ENCODE measurements at regions not wholly inside any gene's neighbourhood (a gene's known extent, or its start where the extent isn't known, plus 50 kb on each side); places are given as distances from the start of the nearest gene placed in this dataset.

- Mint-ChIP-seq H3K36me3 (no peaks in the 10 kb centered on the region), H3K27ac (no peak overlapping the region), H3K4me3 (no peak overlapping the region), H3K9me3 (peaks cover 0 to 7% (median 0%) of the 10 kb centered on the region in 7 donors), H3K27me3 (ENCODE audit: low read depth in 3 of 3) (no peaks in the 10 kb centered on the region), H3K4me1 (no peaks in the 10 kb centered on the region)
- H3K4me3 ChIP-seq (replicated peaks in 1 of 3; ENCODE audit: low read depth in 2 of 3, low read length in 3 of 3) = no peak overlapping the region
- H3K9me3 ChIP-seq (replicated peaks in 1 of 2; ENCODE audit: control insufficient read depth in 1 of 2, insufficient read depth in 1 of 2, low read length in 2 of 2) = no peaks in the 10 kb centered on the region
- H3K4me1 ChIP-seq (ENCODE audit: control insufficient read depth in 1 of 2, insufficient read depth in 2 of 2, low read length in 2 of 2) = no peaks in the 10 kb centered on the region
- H3K9ac ChIP-seq (ENCODE audit: insufficient read depth, low read length, poor library complexity, severe bottlenecking) = no peak overlapping the region
- no peaks in the 10 kb centered on the region for H4K20me1 ChIP-seq (ENCODE audit: insufficient read depth, low read length)
- no peak for DNase-seq
- no peak overlapping the region for H3K4me2 ChIP-seq (replicated peaks; ENCODE audit: extremely low read depth, low read length, poor library complexity, severe bottlenecking)
- TF ChIP-seq CTCF (IDR thresholded peaks at IDR 0.05) = no peak
- no peak overlapping the region for H3K27ac ChIP-seq (ENCODE audit: low read depth in 1 of 2, low read length in 2 of 2)
- no peaks in the 10 kb centered on the region for H3K27me3 ChIP-seq (ENCODE audit: control insufficient read depth in 2 of 2, insufficient read depth in 2 of 2, low read length in 2 of 2)
- no peaks in the 10 kb centered on the region for H3K36me3 ChIP-seq (replicated peaks in 1 of 2; ENCODE audit: control insufficient read depth in 1 of 2, insufficient read depth in 2 of 2, low read length in 2 of 2)
- no peaks in the 10 kb centered on the region for H3K79me2 ChIP-seq (ENCODE audit: insufficient read depth, low read length)
- H2AFZ ChIP-seq (ENCODE audit: insufficient read depth, low read depth, low read length, poor library complexity, severe bottlenecking) = no peak overlapping the region
- intact Hi-C loops (cut with micrococcal nuclease) = no loop called here
Observed at GRCh38 chrX:122248681-122249080, 935.4 kb upstream of the GRIA3 start.

- WGBS (ENCODE audit: insufficient coverage) = no CpG with 5 or more reads among the region's 5 CpGs
- Histone ChIP-seq H3K36me3 (replicated peaks in 1 of 2; ENCODE audit: control insufficient read depth in 1 of 2, insufficient read depth in 2 of 2, low read length in 2 of 2) (no peaks in the 10 kb centered on the region), H3K27me3 (ENCODE audit: control insufficient read depth in 2 of 2, insufficient read depth in 2 of 2, low read length in 2 of 2) (no peaks in the 10 kb centered on the region), H3K27ac (ENCODE audit: low read depth in 1 of 2, low read length in 2 of 2) (no peak overlapping the region), H3K4me1 (ENCODE audit: control insufficient read depth in 1 of 2, insufficient read depth in 2 of 2, low read length in 2 of 2) (no peaks in the 10 kb centered on the region), H3K4me2 (replicated peaks; ENCODE audit: extremely low read depth, low read length, poor library complexity, severe bottlenecking) (no peak overlapping the region), H2AFZ (ENCODE audit: insufficient read depth, low read depth, low read length, poor library complexity, severe bottlenecking) (no peak overlapping the region), H3K9me3 (replicated peaks in 1 of 2; ENCODE audit: control insufficient read depth in 1 of 2, insufficient read depth in 1 of 2, low read length in 2 of 2) (no peaks in the 10 kb centered on the region), H3K79me2 (ENCODE audit: insufficient read depth, low read length) (no peaks in the 10 kb centered on the region), H3K4me3 (replicated peaks in 1 of 3; ENCODE audit: low read depth in 2 of 3, low read length in 3 of 3) (no peak overlapping the region), H3K9ac (ENCODE audit: insufficient read depth, low read length, poor library complexity, severe bottlenecking) (no peak overlapping the region), H4K20me1 (ENCODE audit: insufficient read depth, low read length) (no peaks in the 10 kb centered on the region)
- Mint-ChIP-seq H3K36me3 (no peaks in the 10 kb centered on the region), H3K4me1 (no peaks in the 10 kb centered on the region), H3K27ac (no peak overlapping the region), H3K27me3 (ENCODE audit: low read depth in 3 of 3) (no peaks in the 10 kb centered on the region), H3K9me3 (peaks cover 0 to 7% (median 0%) of the 10 kb centered on the region in 7 donors), H3K4me3 (no peak overlapping the region)
- intact Hi-C loops (cut with micrococcal nuclease) = no loop called here
- DNase-seq = no peak
- no peak for TF ChIP-seq CTCF (IDR thresholded peaks at IDR 0.05)
Observed at GRCh38 chrX:122252454-122252853, 931.6 kb upstream of the GRIA3 start.

Measured in CD14-positive monocyte (primary cell).